NCI-H1417 treated with DMSO at 0.1 percent for 48 hours (cell line): ENCODE measurements at regions not wholly inside any gene's neighbourhood (a gene's known extent, or its start where the extent isn't known, plus 50 kb on each side); places are given as distances from the start of the nearest gene placed in this dataset.
"Not testable (repeated sequence)": the region's sequence is repeated elsewhere in the genome, so short reads cannot be mapped to it uniquely, and the experiment has no call there.

Experiments used
- DNase-seq: peaks from one replicate; lab custom pipeline; 2025; lab: John Stamatoyannopoulos, UW

DNA sequence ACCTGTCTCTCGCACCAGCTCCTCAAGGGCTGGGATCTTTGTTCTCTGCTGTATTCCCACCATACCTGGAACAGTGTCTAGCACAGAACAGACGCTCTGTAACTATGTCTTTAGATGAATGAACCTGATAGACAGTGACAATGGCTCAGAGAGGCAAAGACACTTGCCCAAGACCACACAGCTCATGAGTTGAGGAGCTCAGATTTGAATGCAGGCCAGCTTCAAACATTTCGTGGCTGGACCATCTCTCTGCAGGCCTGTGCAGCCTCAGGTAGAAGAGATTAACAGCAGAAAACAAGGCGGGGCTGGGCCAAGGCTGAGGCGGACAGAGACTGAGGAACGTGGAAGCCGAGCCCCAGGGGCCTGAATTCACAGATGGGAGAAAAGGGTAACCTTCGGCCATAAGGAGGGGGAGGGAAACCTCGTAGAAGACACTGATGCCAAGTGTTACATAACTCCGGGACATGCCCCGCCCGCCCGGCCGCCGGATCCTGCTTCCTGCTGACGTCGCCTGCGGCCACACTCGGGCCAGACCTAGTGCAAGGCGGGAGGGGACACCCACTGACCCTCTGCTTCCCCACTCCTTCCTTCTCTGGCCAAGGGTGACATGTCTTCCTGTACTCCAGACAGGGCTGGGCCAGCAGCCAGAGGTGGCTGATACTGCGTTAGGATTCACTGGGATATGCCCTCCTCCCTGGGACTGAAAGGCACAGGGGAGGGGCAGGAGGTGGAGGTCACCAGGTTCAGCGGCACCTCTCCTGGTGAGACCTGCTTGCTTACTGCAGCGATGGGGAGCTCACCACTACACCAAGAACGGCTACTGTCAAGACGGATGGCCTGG lies 86.8 kb downstream of the RFLNA start:
- no peak for DNase-seq

- DNase-seq: no peak
These were observed 86.0 kb downstream of the RFLNA start for GRCh38 chr12:124380796-124381455.

DNA sequence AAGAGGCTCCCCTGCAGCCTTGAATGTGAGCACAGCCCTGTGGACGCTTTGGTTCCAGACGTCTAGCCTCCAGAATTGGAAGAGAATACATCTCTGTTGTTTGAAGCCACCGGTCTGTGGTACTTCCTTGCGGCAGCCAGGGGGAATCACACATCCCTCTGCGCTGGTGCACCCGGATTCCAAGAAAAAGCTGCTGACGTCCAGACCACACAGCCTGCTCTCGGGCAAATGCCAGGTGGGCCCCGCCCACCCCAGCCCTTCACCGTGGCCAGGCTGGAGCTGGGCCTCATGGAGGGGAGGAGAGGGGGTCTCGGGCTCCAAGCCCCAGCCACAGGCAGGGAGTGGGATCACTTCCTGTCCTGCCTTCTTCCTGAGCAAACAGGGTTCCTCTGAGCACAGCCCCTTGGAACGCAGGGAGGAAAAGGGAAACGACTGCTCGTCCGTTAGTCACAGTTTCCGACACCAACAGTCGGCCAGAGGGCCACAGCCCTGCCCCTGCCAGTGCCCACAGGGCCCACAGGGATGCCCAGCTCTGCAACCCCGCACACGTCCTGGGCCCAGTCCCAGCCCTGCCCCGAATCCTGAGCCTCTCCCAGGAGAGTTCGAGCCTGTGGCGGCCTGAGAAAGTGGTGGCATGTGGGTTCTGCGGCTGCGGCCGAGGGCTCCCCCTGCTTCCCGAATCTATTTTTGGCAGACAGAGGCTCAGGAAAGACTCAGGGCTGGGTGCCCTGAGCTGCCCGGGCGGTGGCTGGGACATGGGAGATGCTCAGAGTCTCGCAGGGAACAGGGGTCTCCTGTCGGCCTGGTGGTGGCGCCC lies 85.3 kb downstream of the RFLNA start:
- DNase-seq: no peak

DNA sequence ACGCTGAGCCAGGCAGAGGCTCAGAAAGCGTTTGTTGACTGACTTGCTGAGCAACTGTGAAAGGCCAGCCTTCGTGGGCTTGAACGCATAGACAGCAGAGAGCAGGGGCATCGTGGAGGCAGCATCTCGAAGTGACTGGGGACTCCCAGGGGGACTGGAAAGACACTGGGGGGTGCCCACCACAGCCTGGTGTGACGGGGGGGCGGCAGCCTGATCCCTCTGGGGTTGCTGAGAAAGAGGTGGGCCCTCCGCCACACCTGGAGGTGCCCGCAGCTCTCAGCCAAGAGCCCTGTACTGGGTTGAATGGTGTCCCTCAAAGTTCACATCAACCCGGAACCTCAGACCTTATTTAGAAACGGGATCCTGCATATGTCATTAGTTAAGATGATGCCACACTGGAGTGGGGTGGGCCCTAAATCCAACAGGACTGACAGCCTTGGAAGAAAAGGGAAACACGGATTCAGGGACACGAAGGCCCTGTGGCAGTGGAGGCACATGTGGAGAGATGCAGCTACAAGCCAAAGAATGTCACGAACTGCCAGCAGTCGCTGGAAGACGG lies 84.6 kb downstream of the RFLNA start:
- no peak for DNase-seq

- no peak for DNase-seq
These were observed 84.0 kb downstream of the RFLNA start for GRCh38 chr12:124378926-124379325.

GRCh38 chr12:124377981-124378509 lies 83.2 kb downstream of the RFLNA start:
- no peak for DNase-seq

- DNase-seq: no peak
These were observed 81.5 kb downstream of the RFLNA start for GRCh38 chr12:124376435-124376834.

DNA sequence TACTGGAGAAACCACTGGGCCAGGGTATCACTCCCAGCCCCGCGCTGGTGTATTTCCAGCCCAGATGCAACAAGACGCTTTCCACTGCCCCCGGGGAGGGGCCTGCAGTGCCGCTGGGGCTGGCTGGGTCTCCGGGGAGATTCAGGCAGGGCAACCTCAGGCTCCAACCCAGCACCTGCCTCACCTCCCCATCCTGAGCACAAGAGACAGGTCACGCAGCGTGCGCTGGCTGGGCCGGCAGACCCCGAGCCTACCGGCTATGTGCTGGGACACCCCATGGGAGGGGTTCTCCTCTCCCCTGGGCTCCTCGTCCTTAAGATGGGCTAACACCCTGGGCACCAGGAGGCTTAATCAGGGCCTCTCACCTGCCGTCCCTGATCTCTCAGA lies 80.9 kb downstream of the RFLNA start:
- DNase-seq: no peak

DNA sequence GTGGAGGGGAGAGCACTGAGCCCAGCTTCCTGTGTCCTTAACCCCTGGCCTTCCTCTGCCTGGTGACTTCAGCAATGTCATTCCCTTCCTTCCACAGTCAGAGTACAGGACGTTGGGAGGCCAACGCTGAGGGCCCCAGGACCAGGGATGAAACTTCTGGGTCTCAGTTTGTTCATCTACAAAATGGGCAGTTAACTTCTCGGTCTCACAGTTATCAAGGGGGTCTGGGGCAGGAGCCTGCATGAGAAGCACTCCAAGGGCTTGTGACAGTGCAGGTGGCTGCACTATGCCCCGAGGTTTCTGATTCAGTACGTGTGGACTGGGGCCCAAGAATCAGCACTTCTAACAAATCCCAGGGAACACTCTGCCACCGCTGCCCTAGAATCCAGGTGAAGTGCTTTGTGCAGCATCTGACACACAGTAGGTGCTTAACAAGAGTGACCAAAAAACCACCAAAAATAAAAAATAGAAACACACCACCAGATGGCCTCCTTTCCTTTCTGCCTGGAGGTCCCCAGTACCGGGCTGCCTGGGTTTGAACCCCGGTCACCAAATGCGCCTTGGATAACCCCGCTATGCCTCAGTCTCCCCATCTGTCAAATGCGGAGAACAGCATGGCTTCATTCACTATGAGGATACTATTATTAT lies 80.4 kb downstream of the RFLNA start:
- no peak for DNase-seq

DNA sequence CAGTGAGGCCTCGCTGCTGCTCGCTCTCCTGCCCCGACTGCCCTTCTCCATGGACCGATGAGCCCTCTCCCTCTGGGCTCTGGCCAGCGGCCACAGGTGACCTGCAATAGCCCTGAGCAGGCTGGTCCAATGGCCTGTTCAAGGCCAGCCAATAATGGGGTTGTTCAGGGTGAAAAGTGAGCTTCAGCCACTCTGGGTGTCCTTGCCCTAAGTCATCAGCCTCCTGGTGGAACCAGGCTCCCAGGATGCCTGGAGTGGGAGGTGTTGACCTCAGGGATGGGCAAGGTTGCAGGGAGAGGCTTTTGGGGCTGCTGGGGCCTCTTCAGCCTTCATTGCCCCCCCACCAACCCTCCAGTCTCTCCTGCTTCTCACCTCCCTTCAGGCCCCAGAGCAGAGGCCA lies 79.7 kb downstream of the RFLNA start:
- no peak for DNase-seq

DNA sequence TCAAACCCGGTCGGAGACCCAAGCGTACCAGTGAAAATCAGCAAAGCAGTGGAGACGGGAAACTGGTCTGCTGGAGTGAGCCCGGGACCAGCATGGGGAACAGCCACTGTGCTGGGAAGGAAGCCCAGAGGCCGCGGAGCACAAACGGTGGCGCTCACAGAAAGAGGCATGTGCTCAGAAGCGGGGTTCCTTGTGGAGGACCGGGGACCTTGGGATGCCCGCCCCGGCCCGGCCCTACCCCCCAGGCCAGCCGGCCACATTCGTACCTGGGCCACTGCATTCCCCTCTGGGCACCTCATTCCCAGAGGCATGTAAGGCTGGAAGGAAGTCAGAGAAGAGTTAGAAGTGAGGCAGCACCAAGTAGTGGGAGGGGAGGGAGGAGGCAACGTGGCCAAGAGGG lies 79.3 kb downstream of the RFLNA start:
- DNase-seq: no peak

DNA sequence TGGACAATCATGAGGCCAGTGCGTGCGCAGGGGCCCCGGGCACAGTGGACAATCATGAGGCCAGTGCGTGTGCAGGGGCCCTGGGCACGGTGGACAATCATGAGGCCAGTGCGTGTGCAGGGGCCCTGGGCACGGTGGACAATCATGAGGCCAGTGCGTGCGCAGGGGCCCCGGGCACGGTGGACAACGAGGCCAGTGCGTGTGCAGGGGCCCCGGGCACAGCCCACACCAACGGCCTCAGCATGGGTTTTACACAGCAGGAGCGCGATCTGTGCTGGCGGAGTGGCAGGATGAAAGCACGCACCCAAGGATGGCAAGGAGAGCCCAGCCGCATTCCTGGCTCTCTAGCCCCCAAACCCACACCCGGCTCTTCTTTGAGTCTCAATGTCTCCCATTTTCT lies 78.8 kb downstream of the RFLNA start:
- not testable (repeated sequence) for DNase-seq

DNA sequence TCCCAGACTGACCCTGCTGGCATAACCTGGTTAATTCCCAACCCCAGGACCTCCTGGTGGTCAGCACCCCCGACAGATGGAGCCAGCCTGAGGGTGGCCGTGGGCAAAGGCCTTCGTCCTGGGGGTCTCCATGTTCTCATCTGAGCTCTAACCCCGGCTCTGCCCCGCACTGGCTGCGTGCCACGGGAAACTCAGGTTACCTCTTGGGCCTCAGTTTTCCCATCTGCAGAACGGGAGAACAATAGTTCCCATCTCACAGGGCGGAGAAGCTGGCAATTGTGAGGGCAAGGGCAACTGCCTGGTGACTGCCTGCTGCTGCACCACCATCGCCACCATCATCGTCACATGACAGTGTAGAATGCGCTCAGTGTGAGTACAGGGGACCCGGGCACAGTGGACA lies 77.9 kb downstream of the RFLNA start:
- no peak for DNase-seq

- no peak for DNase-seq
These were observed 77.2 kb downstream of the RFLNA start for GRCh38 chr12:124371970-124372555.

GRCh38 chr12:124371366-124371765 lies 76.5 kb downstream of the RFLNA start:
- DNase-seq: no peak

GRCh38 chr12:124370851-124371250 lies 76.0 kb downstream of the RFLNA start:
- DNase-seq: no peak

DNA sequence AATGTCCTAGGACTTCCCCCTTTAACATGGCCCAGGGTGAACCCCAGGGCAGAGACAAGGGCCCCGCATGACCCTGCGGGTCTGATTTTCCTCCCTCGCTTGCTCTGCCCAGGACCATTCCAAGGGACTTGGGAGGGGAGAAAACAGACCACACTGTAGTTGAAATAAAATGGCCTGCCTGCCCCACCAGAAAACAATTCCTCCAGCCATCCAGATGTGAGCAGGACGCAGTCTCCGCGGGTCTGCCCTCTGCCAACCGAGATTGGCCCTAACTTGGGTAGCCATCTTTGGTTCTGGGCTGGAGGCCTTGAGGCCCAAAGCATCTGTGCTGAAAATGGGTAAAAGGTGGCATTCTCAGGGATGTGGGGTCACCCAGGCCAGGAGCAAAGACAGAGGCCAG lies 75.5 kb downstream of the RFLNA start:
- DNase-seq: no peak

GRCh38 chr12:124369827-124370378 lies 75.0 kb downstream of the RFLNA start:
- DNase-seq: no peak

- no peak for DNase-seq
These were observed 74.3 kb downstream of the RFLNA start for GRCh38 chr12:124369055-124369826.

DNA sequence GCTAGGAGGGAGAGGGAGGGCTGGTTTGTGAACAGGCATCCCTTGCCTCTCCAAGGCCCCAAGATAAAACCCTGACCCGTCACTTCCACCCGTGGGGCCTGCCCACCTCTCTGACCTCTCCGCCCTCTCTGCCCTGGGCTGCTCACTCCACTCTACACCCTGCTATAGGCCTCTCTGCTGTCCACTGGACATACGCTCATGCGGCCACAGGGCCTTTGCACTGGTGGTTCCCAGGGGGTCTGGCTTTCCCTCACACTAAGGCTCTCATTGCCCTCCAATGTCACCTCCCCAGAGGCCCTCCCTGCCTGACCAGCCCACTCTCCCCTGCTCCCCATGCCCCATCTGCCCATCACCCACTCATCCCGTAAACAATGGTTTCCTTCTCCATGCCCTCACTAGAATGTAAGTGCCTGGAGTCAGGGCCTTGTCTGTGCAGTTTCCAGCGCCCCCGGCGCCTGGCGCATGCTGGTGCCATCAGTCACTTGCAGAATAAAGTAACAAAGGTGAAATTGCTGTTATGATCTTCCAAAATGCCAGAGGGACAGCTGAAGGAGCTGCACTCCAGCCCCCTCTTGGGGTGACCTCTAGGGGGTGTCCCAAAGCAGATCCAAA lies 73.6 kb downstream of the RFLNA start:
- DNase-seq: no peak
